H9 (cell line): ENCODE measurements at regions not wholly inside any gene's neighbourhood (a gene's known extent, or its start where the extent isn't known, plus 50 kb on each side); places are given as distances from the start of the nearest gene placed in this dataset.

ENCODE experiments used
- DNase-seq: peaks from one replicate; pipeline ENCODE4 v3.0.0-alpha.2; 2017
- H2AFZ ChIP-seq: one replicate; pipeline ENCODE4 v1.6.1; 2013; ENCODE audit warnings: mild to moderate bottlenecking, low read length, control low read depth, moderate library complexity
- H2AK5ac ChIP-seq: 2 replicates; pipeline ENCODE4 v1.6.1; 2013; ENCODE audit warnings: low read length, control low read depth, mixed read lengths; ENCODE audit not compliant: insufficient read length
- H2BK120ac ChIP-seq: one replicate; pipeline ENCODE4 v1.6.1; 2013; ENCODE audit warnings: low read depth, mild to moderate bottlenecking, low read length, control low read depth, inconsistent platforms; ENCODE audit not compliant: poor library complexity, severe bottlenecking
- H2BK12ac ChIP-seq: 2 replicates; pipeline ENCODE4 v1.6.1; 2013; ENCODE audit warnings: low read length, control low read depth, mixed read lengths, low read depth; ENCODE audit not compliant: insufficient read length
- H2BK15ac ChIP-seq: 2 replicates; pipeline ENCODE4 v1.6.1; 2013; ENCODE audit warnings: low read depth, low read length, control low read depth
- H2BK20ac ChIP-seq: one replicate; pipeline ENCODE4 v1.6.1; 2013; ENCODE audit warnings: low read depth, mild to moderate bottlenecking, low read length, control low read depth, inconsistent platforms; ENCODE audit not compliant: poor library complexity, severe bottlenecking
- H2BK5ac ChIP-seq: 2 replicates; pipeline ENCODE4 v1.6.1; 2013; ENCODE audit warnings: low read length, control low read depth, mixed read lengths; ENCODE audit not compliant: insufficient read length
- H3K14ac ChIP-seq: 2 replicates; pipeline ENCODE4 v1.6.1; 2013; ENCODE audit warnings: low read length, control low read depth; ENCODE audit not compliant: insufficient read depth
- H3K18ac ChIP-seq: 2 replicates; pipeline ENCODE4 v1.6.1; 2013; ENCODE audit warnings: low read depth, mild to moderate bottlenecking, mixed read lengths, low read length, control low read depth; ENCODE audit not compliant: insufficient read length
- H3K23ac ChIP-seq: 2 replicates; pipeline ENCODE4 v1.6.1; 2013; ENCODE audit warnings: low read length, control low read depth, mixed read lengths, low read depth; ENCODE audit not compliant: insufficient read length
- H3K23me2 ChIP-seq: 2 replicates; pipeline ENCODE4 v1.6.1; 2013; ENCODE audit warnings: low read depth, mild to moderate bottlenecking, mixed read lengths, low read length, control low read depth; ENCODE audit not compliant: insufficient read length, poor library complexity, severe bottlenecking
- H3K27ac ChIP-seq: 2 replicates; pipeline ENCODE4 v1.5.1; 2013; ENCODE audit warnings: low read length, control low read depth, mixed read lengths, low read depth; ENCODE audit not compliant: insufficient read length
- H3K27me3 ChIP-seq: 2 replicates; pipeline ENCODE4 v1.6.1; 2013; ENCODE audit warnings: low read length, control low read depth, inconsistent platforms; ENCODE audit not compliant: insufficient read depth
- H3K4ac ChIP-seq: 2 replicates; pipeline ENCODE4 v1.6.1; 2013; ENCODE audit warnings: low read depth, mild to moderate bottlenecking, control low read depth, inconsistent platforms, low read length, moderate library complexity
- H3K4me1 ChIP-seq: 2 replicates; pipeline ENCODE4 v1.6.1; 2013; ENCODE audit warnings: low read length, control low read depth, inconsistent platforms; ENCODE audit not compliant: insufficient read depth
- H3K4me2 ChIP-seq: 2 replicates; pipeline ENCODE4 v1.6.1; 2013; ENCODE audit warnings: low read length, control low read depth, mixed read lengths; ENCODE audit not compliant: insufficient read length, insufficient read depth
- H3K56ac ChIP-seq: 2 replicates; pipeline ENCODE4 v1.6.1; 2013; ENCODE audit warnings: low read depth, mild to moderate bottlenecking, mixed read lengths, low read length, control low read depth; ENCODE audit not compliant: insufficient read length
- H3K79me1 ChIP-seq: 2 replicates; pipeline ENCODE4 v1.6.1; 2013; ENCODE audit warnings: low read depth, mild to moderate bottlenecking, moderate library complexity, low read length, control low read depth, inconsistent platforms; ENCODE audit not compliant: insufficient read depth, poor library complexity, severe bottlenecking
- H3K79me2 ChIP-seq: 2 replicates; pipeline ENCODE4 v1.6.1; 2013; ENCODE audit warnings: low read length, control low read depth, inconsistent platforms; ENCODE audit not compliant: insufficient read depth
- H3K9ac ChIP-seq: 2 replicates; pipeline ENCODE4 v1.6.1; 2013; ENCODE audit warnings: low read length, control low read depth, mixed read lengths; ENCODE audit not compliant: insufficient read length; ENCODE audit errors: extremely low read depth
- H3K9me3 ChIP-seq: one replicate; pipeline ENCODE4 v1.6.1; 2013; ENCODE audit warnings: low read depth, low read length, inconsistent platforms; ENCODE audit not compliant: control insufficient read depth
- H3T11ph ChIP-seq: one replicate; pipeline ENCODE4 v1.6.1; 2013; ENCODE audit warnings: mild to moderate bottlenecking, low read length, control low read depth, inconsistent platforms
- H4K20me1 ChIP-seq: one replicate; pipeline ENCODE4 v1.6.1; 2013; ENCODE audit not compliant: control insufficient read depth, insufficient read length, insufficient read depth
- H4K5ac ChIP-seq: 2 replicates; pipeline ENCODE4 v1.6.1; 2013; ENCODE audit warnings: low read depth, mild to moderate bottlenecking, mixed read lengths, low read length, control low read depth; ENCODE audit not compliant: insufficient read length
- H4K8ac ChIP-seq: replicated peaks from 2 replicates; pipeline ENCODE4 v1.6.1; 2013; ENCODE audit warnings: low read length, control low read depth, mixed read lengths, low read depth; ENCODE audit not compliant: insufficient read length
- H4K91ac ChIP-seq: 2 replicates; pipeline ENCODE4 v1.6.1; 2013; ENCODE audit warnings: low read depth, mild to moderate bottlenecking, moderate library complexity, mixed read lengths, low read length, control low read depth; ENCODE audit not compliant: insufficient read length
- H3K27ac Mint-ChIP-seq, 3 experiments: 2 replicates in 2 of 3; 3 replicates in 1 of 3; pipeline ENCODE4 v1.8.0; 2020 to 2021; ENCODE audit warnings: mixed read lengths in 3 of 3, mild to moderate bottlenecking in 1 of 3, moderate library complexity in 1 of 3
- H3K27me3 Mint-ChIP-seq: 2 replicates; pipeline ENCODE4 v1.8.0; 2021; ENCODE audit warnings: low read depth, mild to moderate bottlenecking, moderate library complexity, mixed read lengths
- H3K36me3 Mint-ChIP-seq, 3 experiments: 2 replicates in 2 of 3; 3 replicates in 1 of 3; pipeline ENCODE4 v1.8.0; 2020 to 2021; ENCODE audit warnings: low read depth in 3 of 3, mixed read lengths in 3 of 3; ENCODE audit not compliant: insufficient read depth in 1 of 3
- H3K4me1 Mint-ChIP-seq, 2 experiments: 2 replicates each; pipeline ENCODE4 v1.8.0; 2020; ENCODE audit warnings: mixed read lengths in 2 of 2
- H3K4me3 Mint-ChIP-seq, 2 experiments: 2 replicates in 1 of 2; 3 replicates in 1 of 2; pipeline ENCODE4 v1.8.0; 2020 to 2021; ENCODE audit warnings: mild to moderate bottlenecking in 2 of 2, mixed read lengths in 2 of 2, moderate library complexity in 1 of 2
- H3K9me3 Mint-ChIP-seq, 2 experiments: 2 replicates in 1 of 2; 3 replicates in 1 of 2; pipeline ENCODE4 v1.8.0; 2020; ENCODE audit warnings: mild to moderate bottlenecking in 2 of 2, mixed read lengths in 2 of 2, moderate library complexity in 1 of 2
- WGBS: extraction: QIAGEN DNeasy Blood & Tissue Kit; methylation state at CpG from one replicate; pipeline ENCODE4 v1.1.7; 2013; ENCODE audit warnings: missing lambda C conversion rate, low lambda C conversion rate, mixed read lengths; ENCODE audit not compliant: insufficient read length; ENCODE audit errors: extremely low coverage; 5-methylcytosine and 5-hydroxymethylcytosine counted together
- TF ChIP-seq, protein P1 (sequence below): fragments of 200-600 bp; sonication (generic); conservative IDR thresholded peaks from 3 replicates; pipeline ENCODE4 v1.8.0; 2021; ENCODE audit warnings: antibody characterized with exemption, mild to moderate bottlenecking

GRCh38 chr6:143621159-143621873 is 56.4 kb upstream of the PHACTR2 start:
- Histone ChIP-seq H2BK20ac (no peak overlapping the region), H3K4me2 (no peak overlapping the region), H3K9ac (no peak overlapping the region), H3K23me2 (no peaks in the 10 kb centered on the region), H3K27me3 (no peaks in the 10 kb centered on the region), H3K4ac (no peak overlapping the region), H3T11ph (no peak overlapping the region), H4K8ac (no peak overlapping the region), H3K9me3 (no peaks in the 10 kb centered on the region), H4K91ac (no peak overlapping the region), H4K20me1 (no peaks in the 10 kb centered on the region), H3K18ac (no peak overlapping the region), H3K23ac (no peak overlapping the region), H2AK5ac (no peak overlapping the region), H3K14ac (no peak overlapping the region), H3K56ac (no peak overlapping the region), H4K5ac (no peak overlapping the region), H2BK12ac (no peak overlapping the region), H2AFZ (no peak overlapping the region), H3K79me2 (no peaks in the 10 kb centered on the region), H3K27ac (no peak overlapping the region), H3K4me1 (peaks cover 1% of the 10 kb centered on the region; the same call in 1 of the 2 replicates), H2BK5ac (no peak overlapping the region), H3K79me1 (no peaks in the 10 kb centered on the region), H2BK120ac (no peak overlapping the region), H2BK15ac (no peak overlapping the region)
- Mint-ChIP-seq H3K27ac (no peak overlapping the region; a peak in 1 of 7 replicates), H3K9me3 (no peaks in the 10 kb centered on the region; a peak in 1 of 5 replicates), H3K4me1 (peaks cover 6% of the 10 kb centered on the region in 2 experiments; a peak in 2 of 4 replicates), H3K4me3 (no peak overlapping the region), H3K36me3 (no peaks in the 10 kb centered on the region), H3K27me3 (peaks cover 2% of the 10 kb centered on the region; the same call in 1 of the 2 replicates)
- no peak for DNase-seq
- TF ChIP-seq, protein P1, sequence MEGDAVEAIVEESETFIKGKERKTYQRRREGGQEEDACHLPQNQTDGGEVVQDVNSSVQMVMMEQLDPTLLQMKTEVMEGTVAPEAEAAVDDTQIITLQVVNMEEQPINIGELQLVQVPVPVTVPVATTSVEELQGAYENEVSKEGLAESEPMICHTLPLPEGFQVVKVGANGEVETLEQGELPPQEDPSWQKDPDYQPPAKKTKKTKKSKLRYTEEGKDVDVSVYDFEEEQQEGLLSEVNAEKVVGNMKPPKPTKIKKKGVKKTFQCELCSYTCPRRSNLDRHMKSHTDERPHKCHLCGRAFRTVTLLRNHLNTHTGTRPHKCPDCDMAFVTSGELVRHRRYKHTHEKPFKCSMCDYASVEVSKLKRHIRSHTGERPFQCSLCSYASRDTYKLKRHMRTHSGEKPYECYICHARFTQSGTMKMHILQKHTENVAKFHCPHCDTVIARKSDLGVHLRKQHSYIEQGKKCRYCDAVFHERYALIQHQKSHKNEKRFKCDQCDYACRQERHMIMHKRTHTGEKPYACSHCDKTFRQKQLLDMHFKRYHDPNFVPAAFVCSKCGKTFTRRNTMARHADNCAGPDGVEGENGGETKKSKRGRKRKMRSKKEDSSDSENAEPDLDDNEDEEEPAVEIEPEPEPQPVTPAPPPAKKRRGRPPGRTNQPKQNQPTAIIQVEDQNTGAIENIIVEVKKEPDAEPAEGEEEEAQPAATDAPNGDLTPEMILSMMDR: no peak
- WGBS: no CpG with 5 or more reads among the region's 8 CpGs
